WTC11 (cell line): ENCODE measurements at regions not wholly inside any gene's neighbourhood (a gene's known extent, or its start where the extent isn't known, plus 50 kb on each side); places are given as distances from the start of the nearest gene placed in this dataset.

Source experiments
- ATAC-seq: fragments of 200-7000 bp; cut with Tn5 transposase; 2 replicates; pipeline ENCODE4 v1.10.0; 2021; ENCODE audit warnings: mild to moderate bottlenecking, moderate library complexity
- CTCF ChIA-PET: fragments of 300-600 bp; sonication (Branson Sonifier 250); formaldehyde crosslinking; loops from one replicate; lab custom pipeline; 2021; ENCODE audit warnings: antibody characterized with exemption; lab: Charles Lee
- POLR2A ChIA-PET: fragments of 350-600 bp; sonication (Branson Sonifier 250); formaldehyde crosslinking; loops from one replicate; lab custom pipeline; 2021; ENCODE audit warnings: antibody characterized with exemption; lab: Charles Lee
- DNase-seq: peaks from one replicate; pipeline ENCODE4 v3.0.0; 2021; ENCODE audit warnings: low spot score
- H3K27ac Mint-ChIP-seq: 2 replicates; pipeline ENCODE4 v1.8.0; 2021; ENCODE audit warnings: mixed read lengths
- H3K27me3 Mint-ChIP-seq: 2 replicates; pipeline ENCODE4 v1.8.0; 2021; ENCODE audit warnings: low read depth, mild to moderate bottlenecking, moderate library complexity, mixed read lengths
- H3K36me3 Mint-ChIP-seq: 2 replicates; pipeline ENCODE4 v1.8.0; 2021; ENCODE audit warnings: mixed read lengths
- H3K4me1 Mint-ChIP-seq: 2 replicates; pipeline ENCODE4 v1.8.0; 2022; ENCODE audit warnings: mixed read lengths
- H3K4me3 Mint-ChIP-seq: 2 replicates; pipeline ENCODE4 v1.8.0; 2021; ENCODE audit warnings: mild to moderate bottlenecking, moderate library complexity, mixed read lengths
- H3K9me3 Mint-ChIP-seq: 2 replicates; pipeline ENCODE4 v1.8.0; 2021; ENCODE audit warnings: mixed read lengths
- ATF2 ChIP-seq: sonication (generic); formaldehyde crosslinking; IDR thresholded peaks from 2 replicates; pipeline ENCODE4 v1.8.1; 2022; ENCODE audit warnings: low read depth, missing genetic modification reagents, borderline replicate concordance
- E2F5 ChIP-seq: sonication (generic); formaldehyde crosslinking; IDR thresholded peaks from 2 replicates; pipeline ENCODE4 v1.8.1; 2022; ENCODE audit warnings: mild to moderate bottlenecking, moderate library complexity, missing genetic modification reagents
- GRHL2 ChIP-seq: fragments of 250-450 bp; sonication (Bioruptor Pico); IDR thresholded peaks from 2 replicates; pipeline ENCODE4 v1.8.0; 2022; ENCODE audit warnings: mild to moderate bottlenecking, moderate library complexity; ENCODE audit not compliant: insufficient replicate concordance, severe bottlenecking
- NFATC4 ChIP-seq: fragments of 250-450 bp; sonication (Bioruptor Pico); IDR thresholded peaks from 2 replicates; pipeline ENCODE4 v1.9.0; 2021; ENCODE audit warnings: mild to moderate bottlenecking
- NFYB ChIP-seq: sonication (generic); formaldehyde crosslinking; conservative IDR thresholded peaks from 2 replicates; pipeline ENCODE4 v1.8.0; 2022; ENCODE audit warnings: low read depth, missing genetic modification reagents
- SP1 ChIP-seq: sonication (generic); formaldehyde crosslinking; conservative IDR thresholded peaks from 2 replicates; pipeline ENCODE4 v1.8.1; 2022; ENCODE audit warnings: missing genetic modification reagents
- ZNF232 ChIP-seq: sonication (generic); formaldehyde crosslinking; IDR thresholded peaks from 2 replicates; pipeline ENCODE4 v1.8.0; 2022; ENCODE audit warnings: mild to moderate bottlenecking, missing genetic modification reagents
- ZNF396 ChIP-seq: fragments of 250-450 bp; sonication (Bioruptor Pico); IDR thresholded peaks from 2 replicates; pipeline ENCODE4 v1.8.0; 2021; ENCODE audit warnings: mild to moderate bottlenecking, moderate library complexity, borderline replicate concordance
- TF ChIP-seq, protein P1 (sequence below): sonication (generic); formaldehyde crosslinking; IDR thresholded peaks from 2 replicates; pipeline ENCODE4 v1.8.0; 2022; ENCODE audit warnings: mild to moderate bottlenecking, missing genetic modification reagents
- TF ChIP-seq, protein P2 (sequence below): sonication (generic); formaldehyde crosslinking; IDR thresholded peaks from 2 replicates; pipeline ENCODE4 v1.8.1; 2023; ENCODE audit warnings: mild to moderate bottlenecking, moderate library complexity, missing genetic modification reagents
- TF ChIP-seq, protein P3 (sequence below): sonication (generic); formaldehyde crosslinking; IDR thresholded peaks from 2 replicates; pipeline ENCODE4 v1.8.0; 2023; ENCODE audit warnings: missing genetic modification reagents, mild to moderate bottlenecking, borderline replicate concordance
- TF ChIP-seq, protein P4 (sequence below): fragments of 250-450 bp; sonication (Bioruptor Pico); IDR thresholded peaks from 2 replicates; pipeline ENCODE4 v1.9.0; 2021; ENCODE audit warnings: mild to moderate bottlenecking

DNA sequence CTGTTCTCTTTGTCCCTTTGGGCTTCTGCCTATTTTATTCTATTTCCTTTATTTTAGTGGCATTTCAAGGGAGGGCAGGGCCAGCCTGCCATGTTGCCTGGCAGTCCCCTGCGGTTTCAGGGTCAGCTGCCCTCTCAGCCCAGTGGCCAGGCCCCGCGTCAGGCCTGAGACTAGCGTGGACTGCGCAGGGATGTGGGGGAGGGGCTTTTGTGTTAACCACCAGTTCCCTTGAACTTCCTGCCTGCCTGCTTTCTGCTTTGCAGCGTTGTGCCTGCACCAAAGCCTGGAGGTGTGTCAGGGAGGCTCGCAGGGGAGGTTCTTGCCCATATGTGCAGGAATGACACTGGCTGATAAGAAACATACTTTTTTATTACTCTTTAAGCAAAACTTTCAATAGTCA lies 157.6 kb downstream of the SLC35B3 start (continued):
- TF ChIP-seq, protein P1, sequence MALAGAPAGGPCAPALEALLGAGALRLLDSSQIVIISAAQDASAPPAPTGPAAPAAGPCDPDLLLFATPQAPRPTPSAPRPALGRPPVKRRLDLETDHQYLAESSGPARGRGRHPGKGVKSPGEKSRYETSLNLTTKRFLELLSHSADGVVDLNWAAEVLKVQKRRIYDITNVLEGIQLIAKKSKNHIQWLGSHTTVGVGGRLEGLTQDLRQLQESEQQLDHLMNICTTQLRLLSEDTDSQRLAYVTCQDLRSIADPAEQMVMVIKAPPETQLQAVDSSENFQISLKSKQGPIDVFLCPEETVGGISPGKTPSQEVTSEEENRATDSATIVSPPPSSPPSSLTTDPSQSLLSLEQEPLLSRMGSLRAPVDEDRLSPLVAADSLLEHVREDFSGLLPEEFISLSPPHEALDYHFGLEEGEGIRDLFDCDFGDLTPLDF (CRISPR knock-in tag), result no peak
- TF ChIP-seq NFYB (CRISPR knock-in tag), result no peak
- no peak for TF ChIP-seq NFATC4 (CRISPR knock-in tag)
- no peak for TF ChIP-seq ZNF232 (CRISPR knock-in tag)
- TF ChIP-seq ZNF396 (CRISPR knock-in tag), result no peak
- no peak for TF ChIP-seq SP1 (CRISPR knock-in tag)
- TF ChIP-seq, protein P2, sequence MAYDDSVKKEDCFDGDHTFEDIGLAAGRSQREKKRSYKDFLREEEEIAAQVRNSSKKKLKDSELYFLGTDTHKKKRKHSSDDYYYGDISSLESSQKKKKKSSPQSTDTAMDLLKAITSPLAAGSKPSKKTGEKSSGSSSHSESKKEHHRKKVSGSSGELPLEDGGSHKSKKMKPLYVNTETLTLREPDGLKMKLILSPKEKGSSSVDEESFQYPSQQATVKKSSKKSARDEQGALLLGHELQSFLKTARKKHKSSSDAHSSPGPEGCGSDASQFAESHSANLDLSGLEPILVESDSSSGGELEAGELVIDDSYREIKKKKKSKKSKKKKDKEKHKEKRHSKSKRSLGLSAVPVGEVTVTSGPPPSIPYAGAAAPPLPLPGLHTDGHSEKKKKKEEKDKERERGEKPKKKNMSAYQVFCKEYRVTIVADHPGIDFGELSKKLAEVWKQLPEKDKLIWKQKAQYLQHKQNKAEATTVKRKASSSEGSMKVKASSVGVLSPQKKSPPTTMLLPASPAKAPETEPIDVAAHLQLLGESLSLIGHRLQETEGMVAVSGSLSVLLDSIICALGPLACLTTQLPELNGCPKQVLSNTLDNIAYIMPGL (CRISPR knock-in tag), result no peak

GRCh38 chr6:8276148-8276547 lies 159.2 kb downstream of the SLC35B3 start:
- Mint-ChIP-seq H3K9me3 (peaks cover 2% of the 10 kb centered on the region), H3K4me1 (peaks cover 55% of the 10 kb centered on the region), H3K27me3 (no peaks in the 10 kb centered on the region), H3K4me3 (no peak overlapping the region), H3K36me3 (no peaks in the 10 kb centered on the region), H3K27ac (no peak overlapping the region)
- ATAC-seq (no peak), DNase-seq (no peak)
- POLR2A ChIA-PET, result no interaction called here
- CTCF ChIA-PET, result no interaction called here
- TF ChIP-seq GRHL2 (CRISPR knock-in tag) (no peak), ATF2 (CRISPR knock-in tag) (no peak)
- TF ChIP-seq, protein P3, sequence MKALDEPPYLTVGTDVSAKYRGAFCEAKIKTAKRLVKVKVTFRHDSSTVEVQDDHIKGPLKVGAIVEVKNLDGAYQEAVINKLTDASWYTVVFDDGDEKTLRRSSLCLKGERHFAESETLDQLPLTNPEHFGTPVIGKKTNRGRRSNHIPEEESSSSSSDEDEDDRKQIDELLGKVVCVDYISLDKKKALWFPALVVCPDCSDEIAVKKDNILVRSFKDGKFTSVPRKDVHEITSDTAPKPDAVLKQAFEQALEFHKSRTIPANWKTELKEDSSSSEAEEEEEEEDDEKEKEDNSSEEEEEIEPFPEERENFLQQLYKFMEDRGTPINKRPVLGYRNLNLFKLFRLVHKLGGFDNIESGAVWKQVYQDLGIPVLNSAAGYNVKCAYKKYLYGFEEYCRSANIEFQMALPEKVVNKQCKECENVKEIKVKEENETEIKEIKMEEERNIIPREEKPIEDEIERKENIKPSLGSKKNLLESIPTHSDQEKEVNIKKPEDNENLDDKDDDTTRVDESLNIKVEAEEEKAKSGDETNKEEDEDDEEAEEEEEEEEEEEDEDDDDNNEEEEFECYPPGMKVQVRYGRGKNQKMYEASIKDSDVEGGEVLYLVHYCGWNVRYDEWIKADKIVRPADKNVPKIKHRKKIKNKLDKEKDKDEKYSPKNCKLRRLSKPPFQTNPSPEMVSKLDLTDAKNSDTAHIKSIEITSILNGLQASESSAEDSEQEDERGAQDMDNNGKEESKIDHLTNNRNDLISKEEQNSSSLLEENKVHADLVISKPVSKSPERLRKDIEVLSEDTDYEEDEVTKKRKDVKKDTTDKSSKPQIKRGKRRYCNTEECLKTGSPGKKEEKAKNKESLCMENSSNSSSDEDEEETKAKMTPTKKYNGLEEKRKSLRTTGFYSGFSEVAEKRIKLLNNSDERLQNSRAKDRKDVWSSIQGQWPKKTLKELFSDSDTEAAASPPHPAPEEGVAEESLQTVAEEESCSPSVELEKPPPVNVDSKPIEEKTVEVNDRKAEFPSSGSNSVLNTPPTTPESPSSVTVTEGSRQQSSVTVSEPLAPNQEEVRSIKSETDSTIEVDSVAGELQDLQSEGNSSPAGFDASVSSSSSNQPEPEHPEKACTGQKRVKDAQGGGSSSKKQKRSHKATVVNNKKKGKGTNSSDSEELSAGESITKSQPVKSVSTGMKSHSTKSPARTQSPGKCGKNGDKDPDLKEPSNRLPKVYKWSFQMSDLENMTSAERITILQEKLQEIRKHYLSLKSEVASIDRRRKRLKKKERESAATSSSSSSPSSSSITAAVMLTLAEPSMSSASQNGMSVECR (CRISPR knock-in tag), result no peak

- ATAC-seq (no peak), DNase-seq (no peak)
- no peak overlapping the region for H3K27ac Mint-ChIP-seq
- ChIA-PET CTCF (no interaction called here), POLR2A (no interaction called here)
- H3K4me1 Mint-ChIP-seq, result peaks cover 55% of the 10 kb centered on the region
- TF ChIP-seq ATF2 (CRISPR knock-in tag), result no peak
- TF ChIP-seq E2F5 (CRISPR knock-in tag), result no peak
- TF ChIP-seq, protein P4, sequence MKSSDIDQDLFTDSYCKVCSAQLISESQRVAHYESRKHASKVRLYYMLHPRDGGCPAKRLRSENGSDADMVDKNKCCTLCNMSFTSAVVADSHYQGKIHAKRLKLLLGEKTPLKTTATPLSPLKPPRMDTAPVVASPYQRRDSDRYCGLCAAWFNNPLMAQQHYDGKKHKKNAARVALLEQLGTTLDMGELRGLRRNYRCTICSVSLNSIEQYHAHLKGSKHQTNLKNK (CRISPR knock-in tag), result no peak
- TF ChIP-seq ZNF232 (CRISPR knock-in tag), result no peak
- TF ChIP-seq GRHL2 (CRISPR knock-in tag), result no peak
- no peak overlapping the region for H3K4me3 Mint-ChIP-seq
- H3K36me3 Mint-ChIP-seq, result no peaks in the 10 kb centered on the region
- no peaks in the 10 kb centered on the region for H3K27me3 Mint-ChIP-seq
- H3K9me3 Mint-ChIP-seq, result peaks cover 7% of the 10 kb centered on the region
These were observed 159.7 kb downstream of the SLC35B3 start for GRCh38 chr6:8275667-8276066.
